OCI-LY1 (cell line): ENCODE measurements at regions not wholly inside any gene's neighbourhood (a gene's known extent, or its start where the extent isn't known, plus 50 kb on each side); places are given as distances from the start of the nearest gene placed in this dataset.

ENCODE experiments used
- H2AFZ ChIP-seq: fragments of 200-600 bp; sonication (generic), shearing (Covaris generic); 2 replicates; pipeline ENCODE4 v1.6.0; 2014; ENCODE audit warnings: antibody characterized with exemption, mild to moderate bottlenecking, low read length
- H3F3A ChIP-seq: fragments of 200-600 bp; sonication (generic), shearing (Covaris generic); 2 replicates; pipeline ENCODE4 v1.6.0; 2014; ENCODE audit warnings: mild to moderate bottlenecking, antibody characterized with exemption, low read length, moderate library complexity; ENCODE audit not compliant: insufficient read depth
- H3K27ac ChIP-seq: fragments of 200-600 bp; sonication (generic); 2 replicates; pipeline ENCODE4 v1.5.1; 2014; ENCODE audit warnings: low read length, mixed run types, mild to moderate bottlenecking, low read depth; ENCODE audit not compliant: poor library complexity, severe bottlenecking
- H3K27me3 ChIP-seq: fragments of 200-600 bp; sonication (generic); 2 replicates; pipeline ENCODE4 v1.6.0; 2014; ENCODE audit warnings: antibody characterized with exemption, mild to moderate bottlenecking, low read length, moderate library complexity; ENCODE audit not compliant: insufficient read depth
- H3K36me3 ChIP-seq: fragments of 200-600 bp; sonication (generic); 2 replicates; pipeline ENCODE4 v1.6.1; 2014; ENCODE audit warnings: mild to moderate bottlenecking, antibody characterized with exemption, low read length, moderate library complexity, mixed read lengths; ENCODE audit not compliant: insufficient read depth
- H3K4me1 ChIP-seq: fragments of 200-600 bp; sonication (generic); 2 replicates; pipeline ENCODE4 v1.5.1; 2014; ENCODE audit warnings: mild to moderate bottlenecking, low read length, moderate library complexity; ENCODE audit not compliant: insufficient read depth, severe bottlenecking
- H3K4me2 ChIP-seq: fragments of 200-600 bp; sonication (generic), shearing (Covaris generic); 2 replicates; pipeline ENCODE4 v1.6.1; 2014; ENCODE audit warnings: low read length
- H3K4me3 ChIP-seq: fragments of 200-600 bp; sonication (generic); 2 replicates; pipeline ENCODE4 v1.5.1; 2014; ENCODE audit warnings: low read length, low read depth, mild to moderate bottlenecking, mixed read lengths; ENCODE audit not compliant: poor library complexity, severe bottlenecking
- H3K79me2 ChIP-seq: fragments of 200-600 bp; shearing (Covaris generic); 2 replicates; pipeline ENCODE4 v1.6.1; 2016; ENCODE audit warnings: mixed run types, low read length, mixed read lengths; ENCODE audit not compliant: insufficient read depth
- H3K9ac ChIP-seq: fragments of 200-600 bp; sonication (generic), shearing (Covaris generic); 2 replicates; pipeline ENCODE4 v1.6.1; 2014; ENCODE audit warnings: mild to moderate bottlenecking, low read length, mixed read lengths
- H3K9me2 ChIP-seq: fragments of 200-600 bp; sonication (generic), shearing (Covaris generic); 2 replicates; pipeline ENCODE4 v1.6.1; 2014; ENCODE audit warnings: low read depth, mild to moderate bottlenecking, low read length, mixed read lengths
- H3K9me3 ChIP-seq: fragments of 200-600 bp; shearing (Covaris generic); 2 replicates; pipeline ENCODE4 v1.6.1; 2014; ENCODE audit warnings: low read length, mixed read lengths
- H4K20me1 ChIP-seq: fragments of 200-600 bp; sonication (generic), shearing (Covaris generic); 2 replicates; pipeline ENCODE4 v1.6.0; 2016; ENCODE audit warnings: mild to moderate bottlenecking, low read length; ENCODE audit not compliant: insufficient read depth
- EZH2 ChIP-seq: fragments of 200-600 bp; sonication (generic), shearing (Covaris generic); IDR thresholded peaks from 2 replicates; pipeline ENCODE4 v1.8.0; 2017; ENCODE audit warnings: borderline replicate concordance, mixed run types, mild to moderate bottlenecking, antibody characterized with exemption, low read length, moderate library complexity, mixed read lengths
- TF ChIP-seq, protein P1 (sequence below): fragments of 200-600 bp; sonication (generic), shearing (Covaris generic); IDR thresholded peaks from 2 replicates; pipeline ENCODE4 v1.5.1; 2017; ENCODE audit warnings: mild to moderate bottlenecking, antibody characterized with exemption, low read length, moderate library complexity, mixed read lengths

DNA sequence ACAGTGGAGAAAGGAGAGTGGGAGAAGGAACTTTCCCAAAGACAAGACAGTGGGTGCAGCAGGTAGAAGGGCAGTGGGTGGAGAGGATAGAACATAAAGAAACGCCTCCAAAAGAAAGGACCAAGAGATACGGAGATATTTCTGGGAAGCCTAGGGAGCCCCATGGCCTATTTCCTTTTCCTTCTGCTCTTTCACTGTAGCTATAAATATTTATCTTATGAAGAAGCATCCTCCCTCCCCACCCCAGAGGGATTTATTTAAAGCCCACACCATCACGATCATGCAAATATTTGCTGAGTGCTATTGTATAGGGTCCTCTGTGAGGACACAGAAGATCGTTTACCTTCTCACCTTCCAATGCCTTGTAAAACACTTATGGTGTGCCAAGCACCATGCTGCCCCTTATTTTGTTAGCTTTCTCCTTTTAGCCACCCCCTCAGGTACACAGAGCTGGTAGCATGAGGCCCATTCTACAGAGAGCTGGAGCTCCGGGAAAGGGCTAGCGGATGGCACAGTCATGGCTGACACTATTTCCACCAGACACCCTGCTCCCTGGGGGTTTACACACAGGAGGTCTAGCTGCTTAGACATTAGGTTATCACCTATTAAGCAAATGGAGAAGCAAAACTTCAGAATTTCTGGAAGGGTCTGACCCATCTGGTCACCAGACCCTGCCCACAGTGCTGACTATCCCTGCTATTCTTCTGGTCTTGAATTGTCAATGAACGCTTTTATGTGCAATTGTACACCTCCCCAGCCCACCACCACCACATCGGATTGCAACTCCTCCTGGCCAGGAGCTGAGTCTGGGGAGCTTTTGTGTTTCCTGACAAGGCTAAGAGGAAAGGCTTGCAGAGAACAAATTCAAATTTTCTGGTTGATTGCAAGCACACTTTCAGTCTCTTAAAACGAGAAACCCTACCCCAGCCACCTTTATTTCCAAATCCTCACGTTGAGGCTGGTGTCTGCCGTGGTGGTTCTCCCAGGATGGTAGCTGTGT is 91.8 kb upstream of the KLF7 start:
- H3K79me2 ChIP-seq = no peaks in the 10 kb centered on the region
- no peaks in the 10 kb centered on the region for H4K20me1 ChIP-seq
- no peaks in the 10 kb centered on the region for H3K27me3 ChIP-seq
- no peaks in the 10 kb centered on the region for H3K9me2 ChIP-seq
- no peak for TF ChIP-seq EZH2
- TF ChIP-seq, protein P1, sequence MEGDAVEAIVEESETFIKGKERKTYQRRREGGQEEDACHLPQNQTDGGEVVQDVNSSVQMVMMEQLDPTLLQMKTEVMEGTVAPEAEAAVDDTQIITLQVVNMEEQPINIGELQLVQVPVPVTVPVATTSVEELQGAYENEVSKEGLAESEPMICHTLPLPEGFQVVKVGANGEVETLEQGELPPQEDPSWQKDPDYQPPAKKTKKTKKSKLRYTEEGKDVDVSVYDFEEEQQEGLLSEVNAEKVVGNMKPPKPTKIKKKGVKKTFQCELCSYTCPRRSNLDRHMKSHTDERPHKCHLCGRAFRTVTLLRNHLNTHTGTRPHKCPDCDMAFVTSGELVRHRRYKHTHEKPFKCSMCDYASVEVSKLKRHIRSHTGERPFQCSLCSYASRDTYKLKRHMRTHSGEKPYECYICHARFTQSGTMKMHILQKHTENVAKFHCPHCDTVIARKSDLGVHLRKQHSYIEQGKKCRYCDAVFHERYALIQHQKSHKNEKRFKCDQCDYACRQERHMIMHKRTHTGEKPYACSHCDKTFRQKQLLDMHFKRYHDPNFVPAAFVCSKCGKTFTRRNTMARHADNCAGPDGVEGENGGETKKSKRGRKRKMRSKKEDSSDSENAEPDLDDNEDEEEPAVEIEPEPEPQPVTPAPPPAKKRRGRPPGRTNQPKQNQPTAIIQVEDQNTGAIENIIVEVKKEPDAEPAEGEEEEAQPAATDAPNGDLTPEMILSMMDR = no peak
- H3K36me3 ChIP-seq = no peaks in the 10 kb centered on the region
- H3F3A ChIP-seq = no peaks in the 10 kb centered on the region
- H3K27ac ChIP-seq = no peak overlapping the region
- H2AFZ ChIP-seq = no peak overlapping the region
- H3K4me3 ChIP-seq = no peak overlapping the region
- no peaks in the 10 kb centered on the region for H3K4me1 ChIP-seq
- no peak overlapping the region for H3K4me2 ChIP-seq
- no peak overlapping the region for H3K9ac ChIP-seq
- no peaks in the 10 kb centered on the region for H3K9me3 ChIP-seq

DNA sequence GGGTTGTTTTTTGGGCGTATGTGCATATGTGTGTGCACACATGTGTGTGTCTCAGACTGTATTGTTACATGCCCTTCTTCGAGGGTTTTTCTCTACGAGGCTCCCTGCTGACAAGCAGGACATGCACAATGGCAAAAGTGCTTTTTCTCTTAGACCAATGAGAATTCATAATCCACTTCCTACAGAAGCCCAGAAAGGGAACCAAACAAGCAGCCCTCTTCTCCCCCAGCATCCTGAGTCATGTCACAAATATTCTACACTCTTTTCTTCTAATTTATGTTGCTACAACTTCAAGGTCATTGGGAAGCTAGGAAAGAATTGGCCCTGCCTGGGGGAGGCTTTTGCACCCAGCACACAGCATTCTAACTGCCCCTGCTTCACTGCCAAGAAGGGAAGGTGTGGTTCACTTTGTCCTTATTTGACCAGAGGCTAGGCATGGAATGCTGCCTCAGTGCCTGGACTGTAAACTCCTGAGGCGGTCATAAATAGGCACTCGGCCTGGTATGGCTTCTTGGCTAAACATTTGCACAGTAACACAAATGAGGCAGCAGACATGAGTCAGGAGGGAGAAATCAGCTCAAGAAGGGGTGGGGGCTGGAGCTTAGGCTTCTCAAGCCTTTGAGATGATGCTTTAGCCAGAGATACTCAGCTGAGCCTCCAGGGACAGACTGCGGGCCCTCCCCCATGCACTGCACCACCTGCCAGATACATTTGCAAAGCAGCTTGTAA is 92.7 kb upstream of the KLF7 start:
- Histone ChIP-seq H3K36me3 (no peaks in the 10 kb centered on the region), H4K20me1 (no peaks in the 10 kb centered on the region), H2AFZ (no peak overlapping the region), H3K79me2 (no peaks in the 10 kb centered on the region), H3K9me2 (no peaks in the 10 kb centered on the region), H3K4me1 (no peaks in the 10 kb centered on the region), H3K27ac (no peak overlapping the region), H3K27me3 (no peaks in the 10 kb centered on the region), H3K4me2 (no peak overlapping the region), H3K9ac (no peak overlapping the region), H3K9me3 (no peaks in the 10 kb centered on the region), H3K4me3 (no peak overlapping the region), H3F3A (no peaks in the 10 kb centered on the region)
- TF ChIP-seq, protein P1 = no peak
- no peak for TF ChIP-seq EZH2

DNA sequence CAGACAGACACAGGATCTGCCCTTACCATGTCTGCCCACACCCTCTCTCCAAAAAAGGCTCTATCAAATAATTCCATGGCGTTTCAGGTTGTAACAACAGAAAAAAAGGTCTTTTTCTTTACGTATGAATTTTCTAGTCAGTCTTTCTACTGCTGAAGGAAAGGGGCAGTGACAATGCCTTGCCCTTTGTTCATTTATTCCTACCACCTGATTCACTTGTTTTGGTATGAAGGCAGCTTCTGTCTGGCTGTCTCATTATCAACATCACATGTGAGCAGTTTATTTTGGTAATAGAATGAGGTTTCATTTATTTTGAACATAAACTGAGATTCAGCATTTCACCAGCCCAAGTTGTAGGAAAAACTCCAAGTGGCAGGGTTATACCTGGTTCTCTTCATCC is 94.3 kb upstream of the KLF7 start:
- no peaks in the 10 kb centered on the region for H3F3A ChIP-seq
- H3K4me3 ChIP-seq = no peak overlapping the region
- no peak overlapping the region for H3K27ac ChIP-seq
- TF ChIP-seq, protein P1 = no peak
- no peak for TF ChIP-seq EZH2
- H3K27me3 ChIP-seq = no peaks in the 10 kb centered on the region
- no peaks in the 10 kb centered on the region for H4K20me1 ChIP-seq
- H3K79me2 ChIP-seq = no peaks in the 10 kb centered on the region
- H3K4me2 ChIP-seq = no peak overlapping the region
- no peaks in the 10 kb centered on the region for H3K9me2 ChIP-seq
- H3K9me3 ChIP-seq = no peaks in the 10 kb centered on the region
- no peak overlapping the region for H2AFZ ChIP-seq
- no peaks in the 10 kb centered on the region for H3K36me3 ChIP-seq
- H3K4me1 ChIP-seq = no peaks in the 10 kb centered on the region
- no peak overlapping the region for H3K9ac ChIP-seq
